Choroid plexus epithelial cell (primary cell): ENCODE measurements at regions not wholly inside any gene's neighbourhood (a gene's known extent, or its start where the extent isn't known, plus 50 kb on each side); places are given as distances from the start of the nearest gene placed in this dataset.

Experiments used
- DNase-seq: peaks from one replicate; pipeline ENCODE4 v3.0.0-alpha.2; 2010; ENCODE audit warnings: low read depth
- H3K4me3 ChIP-seq: 2 replicates; pipeline ENCODE4 v1.5.1; 2011; ENCODE audit warnings: low read depth, mild to moderate bottlenecking, control low read depth, low read length, moderate library complexity
- TF ChIP-seq, protein P1 (sequence below): conservative IDR thresholded peaks from 2 replicates; pipeline ENCODE4 v1.5.1; 2011; ENCODE audit warnings: low read depth, mild to moderate bottlenecking, control low read depth, inconsistent platforms, low read length, moderate library complexity

DNA sequence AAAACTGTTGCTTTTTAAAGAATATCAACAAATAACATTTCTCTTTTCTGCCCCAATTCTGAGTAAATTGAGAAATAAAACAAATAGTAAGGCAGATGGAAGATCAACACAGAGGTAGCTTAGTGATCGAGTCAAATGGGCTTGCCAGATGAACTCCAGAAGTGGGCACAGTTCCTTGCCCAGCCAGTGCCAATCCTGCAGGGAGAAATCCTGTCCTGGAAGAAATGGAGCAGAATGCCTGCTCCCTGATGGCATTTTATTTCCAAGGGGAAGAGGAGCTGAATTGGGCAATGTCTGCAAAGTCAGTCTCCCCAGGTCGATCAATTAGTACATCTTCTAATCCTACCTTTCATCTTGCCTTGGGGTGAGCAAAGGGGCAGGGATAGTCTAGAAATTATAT, 225.3 kb downstream of the NHLRC3 start:
- no peak overlapping the region for H3K4me3 ChIP-seq
- no peak for DNase-seq
- TF ChIP-seq, protein P1, sequence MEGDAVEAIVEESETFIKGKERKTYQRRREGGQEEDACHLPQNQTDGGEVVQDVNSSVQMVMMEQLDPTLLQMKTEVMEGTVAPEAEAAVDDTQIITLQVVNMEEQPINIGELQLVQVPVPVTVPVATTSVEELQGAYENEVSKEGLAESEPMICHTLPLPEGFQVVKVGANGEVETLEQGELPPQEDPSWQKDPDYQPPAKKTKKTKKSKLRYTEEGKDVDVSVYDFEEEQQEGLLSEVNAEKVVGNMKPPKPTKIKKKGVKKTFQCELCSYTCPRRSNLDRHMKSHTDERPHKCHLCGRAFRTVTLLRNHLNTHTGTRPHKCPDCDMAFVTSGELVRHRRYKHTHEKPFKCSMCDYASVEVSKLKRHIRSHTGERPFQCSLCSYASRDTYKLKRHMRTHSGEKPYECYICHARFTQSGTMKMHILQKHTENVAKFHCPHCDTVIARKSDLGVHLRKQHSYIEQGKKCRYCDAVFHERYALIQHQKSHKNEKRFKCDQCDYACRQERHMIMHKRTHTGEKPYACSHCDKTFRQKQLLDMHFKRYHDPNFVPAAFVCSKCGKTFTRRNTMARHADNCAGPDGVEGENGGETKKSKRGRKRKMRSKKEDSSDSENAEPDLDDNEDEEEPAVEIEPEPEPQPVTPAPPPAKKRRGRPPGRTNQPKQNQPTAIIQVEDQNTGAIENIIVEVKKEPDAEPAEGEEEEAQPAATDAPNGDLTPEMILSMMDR: no peak

DNA sequence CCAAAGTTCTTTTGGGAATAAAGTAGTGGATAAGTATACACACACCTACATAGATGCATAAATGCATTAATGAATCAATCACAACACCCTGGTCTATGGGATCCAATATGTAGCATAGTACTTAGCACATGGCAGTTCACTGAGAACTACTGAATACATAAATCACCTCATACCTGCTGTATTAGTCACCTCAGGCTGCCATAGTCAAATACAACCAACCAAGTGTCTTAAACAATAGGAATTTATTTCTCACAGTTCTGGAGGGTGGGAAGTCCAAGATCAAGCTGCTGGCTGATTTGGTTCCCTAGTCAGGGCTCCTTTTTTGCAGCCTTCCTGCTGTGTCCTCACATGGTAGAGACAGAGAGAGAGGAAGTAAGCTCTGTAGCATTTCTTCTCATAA, 228.2 kb downstream of the NHLRC3 start:
- TF ChIP-seq, protein P1: no peak
- no peak for DNase-seq
- no peak overlapping the region for H3K4me3 ChIP-seq

DNA sequence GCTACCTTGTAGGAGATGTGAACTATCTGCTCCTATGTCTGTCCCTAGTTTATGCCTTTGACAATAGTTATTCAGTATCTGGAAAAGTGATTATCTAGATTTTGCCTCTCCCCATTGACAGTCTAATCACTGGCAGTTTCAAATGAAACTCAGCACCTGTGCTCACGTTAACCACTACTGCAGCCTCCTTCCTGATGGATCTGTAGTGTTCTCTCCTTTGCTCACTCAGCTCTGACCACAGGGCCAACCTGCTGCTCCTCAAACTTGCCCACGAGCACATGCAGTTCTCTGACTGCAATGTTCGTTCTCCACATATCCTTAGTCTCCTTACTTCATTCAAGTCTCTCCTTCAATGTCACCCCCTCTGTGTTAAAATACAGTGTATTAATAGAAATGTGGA, 230.1 kb downstream of the NHLRC3 start:
- no peak overlapping the region for H3K4me3 ChIP-seq
- DNase-seq: no peak
- TF ChIP-seq, protein P1: no peak

DNA sequence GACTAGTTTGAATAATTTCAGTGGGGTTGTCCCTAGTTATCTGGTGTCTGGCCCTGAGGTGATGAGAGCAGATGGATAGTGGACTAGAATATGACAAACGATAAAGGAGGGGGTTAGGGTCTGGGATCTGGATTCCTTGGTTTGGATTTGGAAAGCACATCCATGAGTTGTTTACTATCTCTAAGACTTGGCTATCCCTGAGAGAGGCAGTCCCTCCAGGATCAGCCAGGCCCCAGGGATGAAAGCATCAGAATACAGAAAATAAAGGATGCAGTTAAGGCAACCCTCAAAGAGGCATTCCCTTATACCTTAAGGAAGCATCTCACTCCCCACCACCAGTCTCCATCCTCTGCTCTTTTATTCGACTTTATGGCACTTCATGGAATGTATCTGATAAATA, 230.7 kb downstream of the NHLRC3 start:
- TF ChIP-seq, protein P1: no peak
- DNase-seq: no peak
- no peak overlapping the region for H3K4me3 ChIP-seq

DNA sequence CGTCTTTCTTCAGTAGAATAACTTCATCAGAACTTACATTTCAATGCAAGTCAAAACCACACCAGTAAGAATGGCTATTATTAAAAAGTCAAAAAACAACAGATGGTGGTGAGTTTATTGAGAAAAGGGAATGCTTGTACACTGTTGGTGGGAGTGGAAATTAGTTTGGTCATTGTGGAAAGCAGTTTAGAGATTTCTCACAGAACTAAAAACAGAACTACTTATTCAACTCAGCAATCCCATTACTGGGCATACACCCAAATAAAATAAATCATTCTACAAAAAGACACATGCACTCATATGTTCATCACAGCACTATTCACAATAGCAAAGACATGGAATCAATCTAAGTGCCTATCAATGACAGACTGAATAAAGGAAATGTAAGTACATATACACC, 231.2 kb downstream of the NHLRC3 start:
- no peak overlapping the region for H3K4me3 ChIP-seq
- TF ChIP-seq, protein P1: no peak
- peak; percentile 42 for DNase-seq

DNA sequence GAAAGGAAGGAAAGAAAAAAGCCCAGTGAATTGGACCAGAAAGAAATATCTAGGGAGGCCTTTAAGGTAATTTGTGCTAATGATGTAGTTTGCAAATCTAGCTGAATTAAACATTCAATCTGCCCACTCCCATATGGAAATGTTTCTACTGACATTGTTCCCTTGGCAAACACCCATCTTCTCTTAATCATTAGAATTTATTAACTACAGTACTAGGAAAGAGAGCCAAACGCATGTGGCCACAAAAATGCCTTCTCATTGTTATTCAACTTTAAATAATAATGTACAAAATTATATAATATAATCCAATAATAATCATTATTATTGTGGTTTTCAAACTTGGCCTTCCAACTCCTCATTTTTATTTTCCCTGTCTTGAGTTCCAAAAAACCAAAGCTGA, 234.7 kb downstream of the NHLRC3 start:
- TF ChIP-seq, protein P1: no peak
- DNase-seq: no peak
- H3K4me3 ChIP-seq: no peak overlapping the region

DNA sequence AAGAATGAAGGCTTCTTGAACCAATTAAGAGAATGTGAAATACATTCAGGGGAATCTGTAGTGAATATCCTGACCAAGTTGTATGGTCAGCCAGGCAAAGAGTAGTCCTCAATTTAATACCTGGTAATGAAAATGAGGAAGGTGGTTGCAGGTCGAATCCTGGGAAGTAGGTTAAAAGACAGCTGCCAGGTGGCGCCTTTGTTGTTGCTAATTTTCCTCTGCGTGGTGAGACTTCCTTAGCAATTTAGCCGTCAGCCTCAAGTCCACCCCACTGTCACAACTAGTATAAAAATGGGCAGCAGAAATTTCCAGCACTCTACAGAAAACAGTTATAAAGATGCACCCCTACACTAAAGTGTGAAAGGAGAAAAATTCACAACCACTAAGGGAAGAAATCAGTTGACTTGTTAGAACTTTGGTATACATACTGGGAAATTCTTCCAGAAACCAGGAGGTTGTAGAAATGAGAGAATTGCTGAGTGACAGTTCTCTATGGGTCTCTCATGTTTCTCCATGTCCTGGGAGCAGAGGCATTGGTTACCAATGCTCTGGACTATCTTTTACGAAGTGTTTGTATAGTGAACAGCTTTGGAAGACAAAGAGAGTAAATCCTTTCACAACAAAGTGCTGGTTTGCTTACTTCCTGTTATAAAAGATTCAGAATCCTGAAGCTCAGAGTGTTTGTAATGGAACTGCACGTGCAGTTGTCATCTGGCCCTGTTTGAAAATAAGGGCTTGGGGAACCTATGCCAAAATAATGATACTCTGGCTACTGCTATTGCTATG, 235.9 kb downstream of the NHLRC3 start:
- TF ChIP-seq, protein P1: peak; percentile 50
- no peak overlapping the region for H3K4me3 ChIP-seq
- DNase-seq: peak; percentile 52
